HG02852 (cell line): ENCODE measurements at regions not wholly inside any gene's neighbourhood (a gene's known extent, or its start where the extent isn't known, plus 50 kb on each side); places are given as distances from the start of the nearest gene placed in this dataset.

Experiments
- ATAC-seq: cut with Tn5 transposase; IDR thresholded peaks from one replicate; pipeline ENCODE4 v1.9.1; 2021; ENCODE audit warnings: mild to moderate bottlenecking, moderate library complexity; ENCODE audit not compliant: unreplicated experiment

- ATAC-seq: no peak
These were observed 843.1 kb downstream of the STIM2 start for GRCh38 chr4:27703771-27704170.

- ATAC-seq: no peak
These were observed 850.4 kb downstream of the STIM2 start for GRCh38 chr4:27711041-27711440.

- no peak for ATAC-seq
These were observed 853.4 kb downstream of the STIM2 start for GRCh38 chr4:27714073-27714472.

- no peak for ATAC-seq
These were observed 856.2 kb downstream of the STIM2 start for GRCh38 chr4:27716693-27717430.

GRCh38 chr4:27717431-27717755 is 856.8 kb downstream of the STIM2 start:
- no peak for ATAC-seq

- ATAC-seq: no peak
These were observed 859.5 kb downstream of the STIM2 start for GRCh38 chr4:27720010-27720766.

GRCh38 chr4:27721193-27721592 is 860.6 kb downstream of the STIM2 start:
- no peak for ATAC-seq

GRCh38 chr4:27728892-27729291 is 868.3 kb downstream of the STIM2 start:
- no peak for ATAC-seq

- ATAC-seq: no peak
These were observed 882.2 kb downstream of the STIM2 start for GRCh38 chr4:27742816-27743215.

GRCh38 chr4:27759611-27760575 is 899.3 kb downstream of the STIM2 start:
- no peak for ATAC-seq

GRCh38 chr4:27763830-27764525 is 903.3 kb downstream of the STIM2 start:
- no peak for ATAC-seq

GRCh38 chr4:27764526-27764837 is 903.8 kb downstream of the STIM2 start:
- peak; percentile 64 for ATAC-seq

- no peak for ATAC-seq
These were observed 910.3 kb downstream of the STIM2 start for GRCh38 chr4:27770895-27771294.

GRCh38 chr4:27775156-27775555 is 914.5 kb downstream of the STIM2 start:
- ATAC-seq: no peak

GRCh38 chr4:27779827-27780226 is 919.2 kb downstream of the STIM2 start:
- ATAC-seq: no peak

GRCh38 chr4:27787195-27787594 is 926.6 kb downstream of the STIM2 start:
- no peak for ATAC-seq

- no peak for ATAC-seq
These were observed 929.1 kb downstream of the STIM2 start for GRCh38 chr4:27789773-27790172.

GRCh38 chr4:27790911-27791310 is 930.3 kb downstream of the STIM2 start:
- no peak for ATAC-seq

- no peak for ATAC-seq
These were observed 931.0 kb downstream of the STIM2 start for GRCh38 chr4:27791640-27792039.

GRCh38 chr4:27807207-27807606 is 946.6 kb downstream of the STIM2 start:
- ATAC-seq: no peak

GRCh38 chr4:27811948-27812347 is 951.3 kb downstream of the STIM2 start:
- ATAC-seq: no peak
